Ectodermal cell (in vitro differentiated cells): ENCODE measurements at regions not wholly inside any gene's neighbourhood (a gene's known extent, or its start where the extent isn't known, plus 50 kb on each side); places are given as distances from the start of the nearest gene placed in this dataset.

Experiments used
- H3K27ac ChIP-seq: 2 replicates; pipeline ENCODE4 v1.7.0; 2013; ENCODE audit warnings: mild to moderate bottlenecking, low read depth, low read length; ENCODE audit not compliant: insufficient read depth, poor library complexity, severe bottlenecking
- H3K27me3 ChIP-seq: 2 replicates; pipeline ENCODE4 v1.7.0; 2013; ENCODE audit warnings: mild to moderate bottlenecking, low read length; ENCODE audit not compliant: insufficient read depth, control insufficient read depth, poor library complexity, severe bottlenecking
- H3K36me3 ChIP-seq: one replicate; pipeline ENCODE4 v1.7.0; 2013; ENCODE audit warnings: low read length; ENCODE audit not compliant: control insufficient read depth, insufficient read depth
- H3K4me1 ChIP-seq: one replicate; pipeline ENCODE4 v1.7.0; 2013; ENCODE audit warnings: low read length; ENCODE audit not compliant: control insufficient read depth, insufficient read depth
- H3K4me3 ChIP-seq: 2 replicates; pipeline ENCODE4 v1.7.0; 2013; ENCODE audit warnings: low read depth, low read length, control low read depth; ENCODE audit not compliant: insufficient read depth
- H3K9me3 ChIP-seq: 2 replicates; pipeline ENCODE4 v1.7.0; 2013; ENCODE audit warnings: mild to moderate bottlenecking, low read length, moderate library complexity; ENCODE audit not compliant: control insufficient read depth
- WGBS, 2 experiments: methylation state at CpG; one replicate each; pipeline ENCODE4 v1.1.7; 2013; ENCODE audit warnings: missing lambda C conversion rate in 2 of 2; 5-methylcytosine and 5-hydroxymethylcytosine counted together

GRCh38 chr11:41950470-41951143, 491.2 kb upstream of the LRRC4C start:
- 49 to 55% methylated on average over 4 of the region's 4 CpGs for WGBS, 2 experiments
- H3K27me3 ChIP-seq, result no peaks in the 10 kb centered on the region
- H3K4me1 ChIP-seq, result peaks cover 7% of the 10 kb centered on the region
- H3K4me3 ChIP-seq, result no peak overlapping the region
- H3K36me3 ChIP-seq, result no peaks in the 10 kb centered on the region
- H3K9me3 ChIP-seq, result no peaks in the 10 kb centered on the region
- H3K27ac ChIP-seq, result no peak overlapping the region

GRCh38 chr11:41954034-41954433, 494.6 kb upstream of the LRRC4C start:
- H3K27ac ChIP-seq, result no peak overlapping the region
- no peak overlapping the region for H3K4me3 ChIP-seq

GRCh38 chr11:41955066-41955465, 495.6 kb upstream of the LRRC4C start:
- H3K4me3 ChIP-seq, result no peak overlapping the region
- H3K27me3 ChIP-seq, result no peaks in the 10 kb centered on the region
- no peak overlapping the region for H3K27ac ChIP-seq
- WGBS, 2 experiments, result 98 to 100% methylated on average over 2 of the region's 2 CpGs
- H3K4me1 ChIP-seq, result peaks cover 7% of the 10 kb centered on the region
- H3K36me3 ChIP-seq, result no peaks in the 10 kb centered on the region
- H3K9me3 ChIP-seq, result no peaks in the 10 kb centered on the region

More at GRCh38 chr11:41954034-41954433, 494.6 kb upstream of the LRRC4C start:
- no peaks in the 10 kb centered on the region for H3K27me3 ChIP-seq
- no peaks in the 10 kb centered on the region for H3K9me3 ChIP-seq
- H3K36me3 ChIP-seq, result no peaks in the 10 kb centered on the region
- H3K4me1 ChIP-seq, result peaks cover 7% of the 10 kb centered on the region

GRCh38 chr11:41955635-41956400, 496.4 kb upstream of the LRRC4C start:
- no peaks in the 10 kb centered on the region for H3K27me3 ChIP-seq
- peaks cover 5% of the 10 kb centered on the region for H3K4me1 ChIP-seq
- no peaks in the 10 kb centered on the region for H3K36me3 ChIP-seq
- no peak overlapping the region for H3K4me3 ChIP-seq
- 94 to 95% methylated on average over 10 of the region's 10 CpGs for WGBS, 2 experiments
- no peak overlapping the region for H3K27ac ChIP-seq
- no peaks in the 10 kb centered on the region for H3K9me3 ChIP-seq

- 85 to 100% methylated on average over 1 of the region's 1 CpG for WGBS, 2 experiments
- no peak overlapping the region for H3K4me3 ChIP-seq
These were observed 504.0 kb upstream of the LRRC4C start for GRCh38 chr11:41963406-41963805.

GRCh38 chr11:41970681-41971080, 511.2 kb upstream of the LRRC4C start:
- H3K27me3 ChIP-seq, result no peaks in the 10 kb centered on the region
- no peaks in the 10 kb centered on the region for H3K9me3 ChIP-seq
- no peaks in the 10 kb centered on the region for H3K4me1 ChIP-seq
- H3K27ac ChIP-seq, result no peak overlapping the region
- no peak overlapping the region for H3K4me3 ChIP-seq
- WGBS, 2 experiments, result no CpG with 5 or more reads among the region's 1 CpG
- no peaks in the 10 kb centered on the region for H3K36me3 ChIP-seq

More at GRCh38 chr11:41963406-41963805, 504.0 kb upstream of the LRRC4C start:
- no peak overlapping the region for H3K27ac ChIP-seq
- no peaks in the 10 kb centered on the region for H3K27me3 ChIP-seq
- no peaks in the 10 kb centered on the region for H3K4me1 ChIP-seq
- H3K9me3 ChIP-seq, result no peaks in the 10 kb centered on the region
- H3K36me3 ChIP-seq, result no peaks in the 10 kb centered on the region

- H3K27ac ChIP-seq, result no peak overlapping the region
- no peaks in the 10 kb centered on the region for H3K4me1 ChIP-seq
- H3K27me3 ChIP-seq, result no peaks in the 10 kb centered on the region
- no peak overlapping the region for H3K4me3 ChIP-seq
- no peaks in the 10 kb centered on the region for H3K9me3 ChIP-seq
- no peaks in the 10 kb centered on the region for H3K36me3 ChIP-seq
- WGBS, 2 experiments, result 75 to 82% methylated on average over 3 of the region's 5 CpGs
These were observed 512.1 kb upstream of the LRRC4C start for GRCh38 chr11:41971592-41971991.

GRCh38 chr11:41978945-41979344, 519.5 kb upstream of the LRRC4C start:
- Histone ChIP-seq H3K36me3 (no peaks in the 10 kb centered on the region), H3K27ac (no peak overlapping the region), H3K4me1 (no peaks in the 10 kb centered on the region), H3K4me3 (no peak overlapping the region), H3K9me3 (no peaks in the 10 kb centered on the region), H3K27me3 (no peaks in the 10 kb centered on the region)
- 84 to 90% methylated on average over 2 of the region's 2 CpGs for WGBS, 2 experiments

- WGBS, 2 experiments, result 80% methylated on average over 1 of the region's 2 CpGs; no CpG with 5 or more reads in 1 of the 2 experiments
- H3K27me3 ChIP-seq, result no peaks in the 10 kb centered on the region
These were observed 521.3 kb upstream of the LRRC4C start for GRCh38 chr11:41980741-41981140.

GRCh38 chr11:41982276-41982675, 522.8 kb upstream of the LRRC4C start:
- no peak overlapping the region for H3K27ac ChIP-seq
- H3K27me3 ChIP-seq, result no peaks in the 10 kb centered on the region
- WGBS, 2 experiments, result 97% methylated on average over 3 of the region's 3 CpGs; no CpG with 5 or more reads in 1 of the 2 experiments
- no peaks in the 10 kb centered on the region for H3K4me1 ChIP-seq
- H3K4me3 ChIP-seq, result no peak overlapping the region
- no peaks in the 10 kb centered on the region for H3K9me3 ChIP-seq
- H3K36me3 ChIP-seq, result no peaks in the 10 kb centered on the region

More at GRCh38 chr11:41980741-41981140, 521.3 kb upstream of the LRRC4C start:
- H3K36me3 ChIP-seq, result no peaks in the 10 kb centered on the region
- no peaks in the 10 kb centered on the region for H3K4me1 ChIP-seq
- no peak overlapping the region for H3K4me3 ChIP-seq
- H3K27ac ChIP-seq, result no peak overlapping the region
- no peaks in the 10 kb centered on the region for H3K9me3 ChIP-seq
